GM12878 (cell line): ENCODE measurements at regions not wholly inside any gene's neighbourhood (a gene's known extent, or its start where the extent isn't known, plus 50 kb on each side); places are given as distances from the start of the nearest gene placed in this dataset.

Experiments
- ATAC-seq: fragments of 200-7000 bp; cut with Tn5 transposase; 3 replicates; pipeline ENCODE4 v1.9.1; 2020; ENCODE audit warnings: mild to moderate bottlenecking, moderate library complexity
- BruUV-seq: library from RNA; stranded (reverse); fragments of 400-500 nt; replicated peaks from 2 replicates; lab custom pipeline; 2021; lab: Mats Ljungman, UMichigan
- CTCF ChIA-PET: fragments of 300-600 bp; sonication (Branson Sonifier 250); formaldehyde crosslinking; extraction: SDS; loops from one replicate; lab custom pipeline; 2021; ENCODE audit warnings: inconsistent platforms; lab: Yijun Ruan, JAX
- POLR2A ChIA-PET: fragments of 350-600 bp; formaldehyde crosslinking; extraction: SDS; loops from one replicate; lab custom pipeline; 2021; ENCODE audit warnings: inconsistent platforms; lab: Charles Lee
- RAD21 ChIA-PET: fragments of 300-600 bp; sonication (Branson Sonifier 250); formaldehyde crosslinking; loops from one replicate; lab custom pipeline; 2023; ENCODE audit warnings: antibody characterized with exemption; ENCODE audit not compliant: unreplicated experiment; lab: Charles Lee
- SMC1A ChIA-PET: fragments of 300-600 bp; sonication (Branson Sonifier 250); formaldehyde crosslinking; loops from one replicate; lab custom pipeline; 2023; ENCODE audit not compliant: unreplicated experiment, uncharacterized antibody; lab: Charles Lee
- DNase-seq: peaks from one replicate; pipeline ENCODE4 v3.0.0-alpha.2; 2011; ENCODE audit warnings: low read depth, low spot score
- FAIRE-seq: peaks from 3 replicates; lab custom pipeline; 2011; peaks lifted over from hg19 to GRCh38; lab: Jason Lieb, UNC
- H2AFZ ChIP-seq: 2 replicates; pipeline ENCODE4 v1.6.0; 2011; ENCODE audit warnings: low read depth, low read length, control low read depth; ENCODE audit not compliant: control insufficient read depth
- H3K27ac ChIP-seq: 2 replicates; pipeline ENCODE4 v1.5.1; 2011; ENCODE audit warnings: control low read depth; ENCODE audit not compliant: control insufficient read depth, insufficient read depth
- H3K27me3 ChIP-seq, 2 experiments: replicated peaks in 1 of 2; 2 replicates each; pipeline versions ENCODE4 v1.6.0 to v1.6.1; 2011; ENCODE audit warnings: low read length in 1 of 2; ENCODE audit not compliant: control insufficient read depth in 2 of 2, insufficient read depth in 2 of 2
- H3K36me3 ChIP-seq, 2 experiments: 2 replicates each; pipeline ENCODE4 v1.5.1; 2011; ENCODE audit warnings: low read length in 1 of 2; ENCODE audit not compliant: control insufficient read depth in 2 of 2, insufficient read depth in 2 of 2
- H3K4me1 ChIP-seq: 2 replicates; pipeline ENCODE4 v1.6.1; 2011; ENCODE audit warnings: mild to moderate bottlenecking, low read length, moderate library complexity, mixed read lengths; ENCODE audit not compliant: control insufficient read depth, insufficient read depth
- H3K4me2 ChIP-seq: 2 replicates; pipeline ENCODE4 v1.6.0; 2011; ENCODE audit warnings: control low read depth; ENCODE audit not compliant: control insufficient read depth, insufficient read depth
- H3K4me3 ChIP-seq: fragments of 200-600 bp; sonication (generic); 2 replicates; pipeline ENCODE4 v1.5.1; 2016
- H3K79me2 ChIP-seq: 2 replicates; pipeline ENCODE4 v1.6.0; 2011; ENCODE audit warnings: low read length; ENCODE audit not compliant: control insufficient read depth, insufficient read depth
- H3K9ac ChIP-seq: 2 replicates; pipeline ENCODE4 v1.8.0; 2011; ENCODE audit warnings: low read length, control low read depth, mixed read lengths; ENCODE audit not compliant: control insufficient read depth, insufficient read depth
- H3K9me3 ChIP-seq: replicated peaks from 3 replicates; pipeline ENCODE4 v1.5.1; 2011; ENCODE audit warnings: mild to moderate bottlenecking, low read length; ENCODE audit not compliant: control insufficient read depth, insufficient read depth
- H4K20me1 ChIP-seq: 2 replicates; pipeline ENCODE4 v1.6.0; 2011; ENCODE audit not compliant: control insufficient read depth, insufficient read depth
- GABPA ChIP-seq: IDR thresholded peaks from 2 replicates; pipeline ENCODE4 v1.6.1; 2014; ENCODE audit warnings: antibody characterized with exemption, low read depth, mild to moderate bottlenecking, inconsistent platforms
- LARP7 ChIP-seq: fragments of 450-650 bp; IDR thresholded peaks from 2 replicates; pipeline ENCODE4 v1.6.1; 2017; ENCODE audit warnings: mild to moderate bottlenecking
- MXI1 ChIP-seq: fragments of 150-350 bp; IDR thresholded peaks from 2 replicates; pipeline ENCODE4 v1.6.1; 2011; ENCODE audit warnings: low read depth, mild to moderate bottlenecking, inconsistent platforms, low read length, improper control_type of control experiment
- NFXL1 ChIP-seq: fragments of 450-650 bp; IDR thresholded peaks from 2 replicates; pipeline ENCODE4 v1.6.1; 2017; ENCODE audit warnings: antibody characterized with exemption, mild to moderate bottlenecking, borderline replicate concordance
- NFYB ChIP-seq: IDR thresholded peaks from 2 replicates; pipeline ENCODE4 v1.6.1; 2011; ENCODE audit warnings: low read depth, mild to moderate bottlenecking, low read length, improper control_type of control experiment, moderate library complexity; ENCODE audit not compliant: insufficient read depth
- WGBS: methylation state at CpG from one replicate; pipeline ENCODE4 v1.1.6; 2016; ENCODE audit warnings: low lambda C conversion rate; ENCODE audit not compliant: insufficient replicate concordance, insufficient coverage; ENCODE audit errors: missing lambda C conversion rate; 5-methylcytosine and 5-hydroxymethylcytosine counted together
- in situ Hi-C: fragments of 300-500 bp; cut with MboI; formaldehyde crosslinking; loops from 9 replicates; pipeline ENCODE4 v1.14.3; 2018; ENCODE audit warnings: mixed read lengths
- intact Hi-C: fragments of 100-400 bp; cut with micrococcal nuclease; formaldehyde crosslinking; loops from one replicate; pipeline ENCODE4 v1.14.2; 2022; ENCODE audit not compliant: unreplicated experiment
- TF ChIP-seq, protein P1 (sequence below): IDR thresholded peaks from 2 replicates; pipeline ENCODE4 v1.6.1; 2012; ENCODE audit warnings: improper control_type of control experiment, low read depth, low read length; ENCODE audit not compliant: insufficient replicate concordance
- TF ChIP-seq, protein P2 (sequence below): fragments of 450-650 bp; IDR thresholded peaks from 2 replicates; pipeline ENCODE4 v1.6.1; 2017; ENCODE audit warnings: mild to moderate bottlenecking, low read depth, inconsistent platforms; ENCODE audit not compliant: poor library complexity, severe bottlenecking
- TF ChIP-seq, protein P3 (sequence below): IDR thresholded peaks from 2 replicates; pipeline ENCODE4 v1.6.1; 2011; ENCODE audit warnings: low read depth, mild to moderate bottlenecking, low read length, moderate library complexity, borderline replicate concordance; ENCODE audit errors: extremely low read depth

DNA sequence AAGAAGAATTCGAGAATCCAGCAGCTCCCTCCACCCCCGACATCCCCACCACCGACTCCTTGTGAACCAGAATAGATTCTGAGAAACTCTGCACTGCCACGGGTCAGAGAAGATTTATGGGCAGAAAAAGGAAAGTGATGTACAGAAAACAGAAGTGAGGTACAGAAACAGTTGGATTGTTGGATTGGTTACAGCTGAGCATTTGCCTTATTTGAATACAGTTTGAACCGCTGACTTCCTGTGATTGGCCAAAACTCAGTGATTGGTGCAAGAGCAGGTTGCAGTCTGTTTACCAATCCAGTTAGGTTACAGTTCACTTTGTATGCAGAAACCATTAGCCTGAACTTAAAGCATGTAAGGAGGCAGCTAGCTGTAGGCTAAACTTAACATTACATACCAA is 131.2 kb upstream of the HDDC2 start:
- RAD21 ChIA-PET: no interaction called here
- Histone ChIP-seq H2AFZ (no peak overlapping the region), H3K9me3 (no peaks in the 10 kb centered on the region), H3K27me3 (no peaks in the 10 kb centered on the region), H3K36me3 (no peaks in the 10 kb centered on the region), H4K20me1 (no peaks in the 10 kb centered on the region), H3K9ac (no peak overlapping the region), H3K4me2 (no peak overlapping the region), H3K79me2 (no peaks in the 10 kb centered on the region), H3K4me1 (no peaks in the 10 kb centered on the region), H3K27ac (no peak overlapping the region), H3K4me3 (no peak overlapping the region)
- POLR2A ChIA-PET: no interaction called here
- CTCF ChIA-PET: no interaction called here
- SMC1A ChIA-PET: no interaction called here
- in situ Hi-C loops: no loop called here
- peak; percentile 37; the same call in 2 of the 3 replicates for ATAC-seq
- TF ChIP-seq NFYB (peak; percentile 41; the same call in 1 of the 2 replicates), MXI1 (no peak)
- no TSS peak for BruUV-seq
- 13% methylated on average over 5 of the region's 5 CpGs for WGBS
- FAIRE-seq: no peak
- DNase-seq: no peak
- intact Hi-C loops: no loop called here

DNA sequence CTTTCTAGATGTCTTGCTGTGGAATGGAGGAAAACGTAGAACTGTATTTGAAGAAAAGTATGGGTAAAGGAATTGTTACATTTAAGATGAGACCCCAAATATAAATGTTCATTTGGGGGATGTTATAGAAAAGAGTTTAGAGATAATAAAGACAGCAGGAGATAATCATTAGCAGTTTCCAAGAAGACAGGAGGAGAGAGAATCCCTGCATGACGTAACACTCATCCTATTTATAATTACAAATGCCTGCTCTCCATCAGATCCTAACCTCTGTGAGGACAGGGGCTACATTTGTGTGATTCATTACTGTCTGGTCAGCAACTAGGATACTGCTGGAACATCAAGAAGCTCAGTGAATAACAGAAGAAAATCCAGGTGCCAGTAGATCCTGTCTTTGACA is 133.0 kb upstream of the HDDC2 start:
- H3K27me3 ChIP-seq: no peaks in the 10 kb centered on the region
- H2AFZ ChIP-seq: no peak overlapping the region
- intact Hi-C loops (no loop called here), in situ Hi-C loops (no loop called here)
- RAD21 ChIA-PET: no interaction called here
- H3K27ac ChIP-seq: no peak overlapping the region
- WGBS: 13% methylated on average over 2 of the region's 2 CpGs
- H3K9ac ChIP-seq: no peak overlapping the region
- ATAC-seq (no peak), DNase-seq (no peak), FAIRE-seq (no peak)
- H3K4me2 ChIP-seq: no peak overlapping the region
- no peaks in the 10 kb centered on the region for H3K36me3 ChIP-seq
- H3K9me3 ChIP-seq: no peaks in the 10 kb centered on the region
- no peaks in the 10 kb centered on the region for H3K79me2 ChIP-seq
- CTCF ChIA-PET: no interaction called here
- H3K4me1 ChIP-seq: no peaks in the 10 kb centered on the region
- no peaks in the 10 kb centered on the region for H4K20me1 ChIP-seq
- SMC1A ChIA-PET: no interaction called here
- POLR2A ChIA-PET: no interaction called here
- BruUV-seq: no TSS peak
- H3K4me3 ChIP-seq: no peak overlapping the region
- TF ChIP-seq, protein P1, sequence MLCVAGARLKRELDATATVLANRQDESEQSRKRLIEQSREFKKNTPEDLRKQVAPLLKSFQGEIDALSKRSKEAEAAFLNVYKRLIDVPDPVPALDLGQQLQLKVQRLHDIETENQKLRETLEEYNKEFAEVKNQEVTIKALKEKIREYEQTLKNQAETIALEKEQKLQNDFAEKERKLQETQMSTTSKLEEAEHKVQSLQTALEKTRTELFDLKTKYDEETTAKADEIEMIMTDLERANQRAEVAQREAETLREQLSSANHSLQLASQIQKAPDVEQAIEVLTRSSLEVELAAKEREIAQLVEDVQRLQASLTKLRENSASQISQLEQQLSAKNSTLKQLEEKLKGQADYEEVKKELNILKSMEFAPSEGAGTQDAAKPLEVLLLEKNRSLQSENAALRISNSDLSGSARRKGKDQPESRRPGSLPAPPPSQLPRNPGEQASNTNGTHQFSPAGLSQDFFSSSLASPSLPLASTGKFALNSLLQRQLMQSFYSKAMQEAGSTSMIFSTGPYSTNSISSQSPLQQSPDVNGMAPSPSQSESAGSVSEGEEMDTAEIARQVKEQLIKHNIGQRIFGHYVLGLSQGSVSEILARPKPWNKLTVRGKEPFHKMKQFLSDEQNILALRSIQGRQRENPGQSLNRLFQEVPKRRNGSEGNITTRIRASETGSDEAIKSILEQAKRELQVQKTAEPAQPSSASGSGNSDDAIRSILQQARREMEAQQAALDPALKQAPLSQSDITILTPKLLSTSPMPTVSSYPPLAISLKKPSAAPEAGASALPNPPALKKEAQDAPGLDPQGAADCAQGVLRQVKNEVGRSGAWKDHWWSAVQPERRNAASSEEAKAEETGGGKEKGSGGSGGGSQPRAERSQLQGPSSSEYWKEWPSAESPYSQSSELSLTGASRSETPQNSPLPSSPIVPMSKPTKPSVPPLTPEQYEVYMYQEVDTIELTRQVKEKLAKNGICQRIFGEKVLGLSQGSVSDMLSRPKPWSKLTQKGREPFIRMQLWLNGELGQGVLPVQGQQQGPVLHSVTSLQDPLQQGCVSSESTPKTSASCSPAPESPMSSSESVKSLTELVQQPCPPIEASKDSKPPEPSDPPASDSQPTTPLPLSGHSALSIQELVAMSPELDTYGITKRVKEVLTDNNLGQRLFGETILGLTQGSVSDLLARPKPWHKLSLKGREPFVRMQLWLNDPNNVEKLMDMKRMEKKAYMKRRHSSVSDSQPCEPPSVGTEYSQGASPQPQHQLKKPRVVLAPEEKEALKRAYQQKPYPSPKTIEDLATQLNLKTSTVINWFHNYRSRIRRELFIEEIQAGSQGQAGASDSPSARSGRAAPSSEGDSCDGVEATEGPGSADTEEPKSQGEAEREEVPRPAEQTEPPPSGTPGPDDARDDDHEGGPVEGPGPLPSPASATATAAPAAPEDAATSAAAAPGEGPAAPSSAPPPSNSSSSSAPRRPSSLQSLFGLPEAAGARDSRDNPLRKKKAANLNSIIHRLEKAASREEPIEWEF: no peak
- TF ChIP-seq, protein P2, sequence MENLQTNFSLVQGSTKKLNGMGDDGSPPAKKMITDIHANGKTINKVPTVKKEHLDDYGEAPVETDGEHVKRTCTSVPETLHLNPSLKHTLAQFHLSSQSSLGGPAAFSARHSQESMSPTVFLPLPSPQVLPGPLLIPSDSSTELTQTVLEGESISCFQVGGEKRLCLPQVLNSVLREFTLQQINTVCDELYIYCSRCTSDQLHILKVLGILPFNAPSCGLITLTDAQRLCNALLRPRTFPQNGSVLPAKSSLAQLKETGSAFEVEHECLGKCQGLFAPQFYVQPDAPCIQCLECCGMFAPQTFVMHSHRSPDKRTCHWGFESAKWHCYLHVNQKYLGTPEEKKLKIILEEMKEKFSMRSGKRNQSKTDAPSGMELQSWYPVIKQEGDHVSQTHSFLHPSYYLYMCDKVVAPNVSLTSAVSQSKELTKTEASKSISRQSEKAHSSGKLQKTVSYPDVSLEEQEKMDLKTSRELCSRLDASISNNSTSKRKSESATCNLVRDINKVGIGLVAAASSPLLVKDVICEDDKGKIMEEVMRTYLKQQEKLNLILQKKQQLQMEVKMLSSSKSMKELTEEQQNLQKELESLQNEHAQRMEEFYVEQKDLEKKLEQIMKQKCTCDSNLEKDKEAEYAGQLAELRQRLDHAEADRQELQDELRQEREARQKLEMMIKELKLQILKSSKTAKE: no peak
- TF ChIP-seq MXI1: no peak
- TF ChIP-seq NFXL1: no peak
- TF ChIP-seq LARP7: no peak
- no peak for TF ChIP-seq GABPA
- TF ChIP-seq, protein P3, sequence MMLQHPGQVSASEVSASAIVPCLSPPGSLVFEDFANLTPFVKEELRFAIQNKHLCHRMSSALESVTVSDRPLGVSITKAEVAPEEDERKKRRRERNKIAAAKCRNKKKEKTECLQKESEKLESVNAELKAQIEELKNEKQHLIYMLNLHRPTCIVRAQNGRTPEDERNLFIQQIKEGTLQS: no peak
